ENCODE measurements at regions not wholly inside any gene's neighbourhood (a gene's known extent, or its start where the extent isn't known, plus 50 kb on each side); places are given as distances from the start of the nearest gene placed in this dataset.

DNA sequence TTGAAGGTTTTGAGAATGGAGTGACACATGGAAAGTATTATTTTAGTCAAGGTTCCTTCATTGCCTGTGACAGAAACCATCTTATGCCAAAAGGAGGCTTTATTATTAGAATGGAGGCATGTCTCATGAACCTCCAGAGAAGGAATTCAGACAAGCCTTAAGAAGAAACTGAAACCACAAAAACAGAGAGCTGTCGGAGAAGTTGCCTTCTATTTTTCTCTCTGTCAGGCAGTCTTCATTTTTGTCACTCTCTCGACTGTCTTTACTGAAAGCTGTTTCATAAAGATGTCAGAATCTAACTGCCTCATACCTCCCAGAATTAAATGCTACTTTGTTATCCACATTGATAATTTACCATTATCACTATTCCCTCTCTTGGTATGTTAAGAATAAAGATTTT, 434.7 kb upstream of the ADGRL4 start:
- TF ChIP-seq, protein P1, sequence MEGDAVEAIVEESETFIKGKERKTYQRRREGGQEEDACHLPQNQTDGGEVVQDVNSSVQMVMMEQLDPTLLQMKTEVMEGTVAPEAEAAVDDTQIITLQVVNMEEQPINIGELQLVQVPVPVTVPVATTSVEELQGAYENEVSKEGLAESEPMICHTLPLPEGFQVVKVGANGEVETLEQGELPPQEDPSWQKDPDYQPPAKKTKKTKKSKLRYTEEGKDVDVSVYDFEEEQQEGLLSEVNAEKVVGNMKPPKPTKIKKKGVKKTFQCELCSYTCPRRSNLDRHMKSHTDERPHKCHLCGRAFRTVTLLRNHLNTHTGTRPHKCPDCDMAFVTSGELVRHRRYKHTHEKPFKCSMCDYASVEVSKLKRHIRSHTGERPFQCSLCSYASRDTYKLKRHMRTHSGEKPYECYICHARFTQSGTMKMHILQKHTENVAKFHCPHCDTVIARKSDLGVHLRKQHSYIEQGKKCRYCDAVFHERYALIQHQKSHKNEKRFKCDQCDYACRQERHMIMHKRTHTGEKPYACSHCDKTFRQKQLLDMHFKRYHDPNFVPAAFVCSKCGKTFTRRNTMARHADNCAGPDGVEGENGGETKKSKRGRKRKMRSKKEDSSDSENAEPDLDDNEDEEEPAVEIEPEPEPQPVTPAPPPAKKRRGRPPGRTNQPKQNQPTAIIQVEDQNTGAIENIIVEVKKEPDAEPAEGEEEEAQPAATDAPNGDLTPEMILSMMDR (IDR thresholded peaks at IDR 0.05 in 8 of 11, conservative IDR thresholded peaks at IDR 0.05 in 3 of 11): no peak
- TF ChIP-seq POLR2A (IDR thresholded peaks at IDR 0.05): no peak
